ENCODE measurements at regions not wholly inside any gene's neighbourhood (a gene's known extent, or its start where the extent isn't known, plus 50 kb on each side); places are given as distances from the start of the nearest gene placed in this dataset.

DNA sequence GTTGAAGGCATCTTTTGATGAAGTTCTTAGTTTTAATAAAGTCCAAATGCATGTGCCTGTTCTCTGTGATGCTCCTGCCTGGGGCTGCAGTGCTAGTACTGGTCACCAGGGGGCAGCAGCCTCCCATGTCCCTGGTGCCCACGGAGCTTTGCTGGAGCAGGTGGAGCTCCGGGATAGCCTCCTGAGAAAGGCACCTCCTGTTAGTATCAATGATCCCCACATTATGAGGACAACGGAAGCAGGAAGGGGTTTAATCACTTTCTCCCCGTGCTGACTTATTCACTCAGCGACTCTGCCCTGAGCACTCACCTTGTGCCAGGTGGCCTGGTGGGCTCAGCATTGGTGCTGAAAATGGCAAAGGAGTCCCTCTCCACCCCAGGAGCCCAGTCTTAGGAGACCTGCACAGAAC is 123.0 kb upstream of the PZP start:
- no peak for TF ChIP-seq POLR2AphosphoS5 (IDR thresholded peaks at IDR 0.05)
- TF ChIP-seq, protein P1, sequence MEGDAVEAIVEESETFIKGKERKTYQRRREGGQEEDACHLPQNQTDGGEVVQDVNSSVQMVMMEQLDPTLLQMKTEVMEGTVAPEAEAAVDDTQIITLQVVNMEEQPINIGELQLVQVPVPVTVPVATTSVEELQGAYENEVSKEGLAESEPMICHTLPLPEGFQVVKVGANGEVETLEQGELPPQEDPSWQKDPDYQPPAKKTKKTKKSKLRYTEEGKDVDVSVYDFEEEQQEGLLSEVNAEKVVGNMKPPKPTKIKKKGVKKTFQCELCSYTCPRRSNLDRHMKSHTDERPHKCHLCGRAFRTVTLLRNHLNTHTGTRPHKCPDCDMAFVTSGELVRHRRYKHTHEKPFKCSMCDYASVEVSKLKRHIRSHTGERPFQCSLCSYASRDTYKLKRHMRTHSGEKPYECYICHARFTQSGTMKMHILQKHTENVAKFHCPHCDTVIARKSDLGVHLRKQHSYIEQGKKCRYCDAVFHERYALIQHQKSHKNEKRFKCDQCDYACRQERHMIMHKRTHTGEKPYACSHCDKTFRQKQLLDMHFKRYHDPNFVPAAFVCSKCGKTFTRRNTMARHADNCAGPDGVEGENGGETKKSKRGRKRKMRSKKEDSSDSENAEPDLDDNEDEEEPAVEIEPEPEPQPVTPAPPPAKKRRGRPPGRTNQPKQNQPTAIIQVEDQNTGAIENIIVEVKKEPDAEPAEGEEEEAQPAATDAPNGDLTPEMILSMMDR (IDR thresholded peaks at IDR 0.05), result peak; percentile 72 to 95 (median 83)
- TF ChIP-seq POLR2A (IDR thresholded peaks at IDR 0.05), result no peak
- no peak for TF ChIP-seq EP300 (IDR thresholded peaks at IDR 0.05)
